Neural cell (in vitro differentiated cells): ENCODE measurements at regions not wholly inside any gene's neighbourhood (a gene's known extent, or its start where the extent isn't known, plus 50 kb on each side); places are given as distances from the start of the nearest gene placed in this dataset.

Experiments
- H2AFZ ChIP-seq: fragments of 200-600, 300-800 bp; sonication (generic), shearing (Covaris generic); 2 replicates; pipeline ENCODE4 v1.6.0; 2014; ENCODE audit warnings: low read depth, mild to moderate bottlenecking, antibody characterized with exemption, low read length, moderate library complexity
- H3F3A ChIP-seq: fragments of 200-600 bp; shearing (Covaris generic); 2 replicates; pipeline ENCODE4 v1.6.1; 2016; ENCODE audit warnings: mild to moderate bottlenecking, moderate library complexity, mixed read lengths, antibody characterized with exemption, low read length; ENCODE audit not compliant: insufficient read depth, poor library complexity, severe bottlenecking
- H3K27ac ChIP-seq: fragments of 200-600, 300-800 bp; sonication (generic), shearing (Covaris generic); 2 replicates; pipeline ENCODE4 v1.5.1; 2014; ENCODE audit warnings: mild to moderate bottlenecking, low read length, moderate library complexity
- H3K27me3 ChIP-seq: fragments of 300-800, 200-600 bp; sonication (generic), shearing (Covaris generic); 2 replicates; pipeline ENCODE4 v1.6.0; 2014; ENCODE audit warnings: mild to moderate bottlenecking, low read depth, low read length, moderate library complexity; ENCODE audit not compliant: insufficient read depth
- H3K36me3 ChIP-seq: fragments of 300-800, 200-600 bp; sonication (generic), shearing (Covaris generic); 2 replicates; pipeline ENCODE4 v1.5.1; 2014; ENCODE audit warnings: mild to moderate bottlenecking, antibody characterized with exemption, low read length, moderate library complexity; ENCODE audit not compliant: insufficient read depth
- H3K4me2 ChIP-seq: fragments of 300-800, 200-600 bp; sonication (generic), shearing (Covaris generic); 2 replicates; pipeline ENCODE4 v1.6.0; 2014; ENCODE audit warnings: mild to moderate bottlenecking, low read length
- H3K4me3 ChIP-seq: fragments of 300-800, 200-600 bp; sonication (generic), shearing (Covaris generic); 2 replicates; pipeline ENCODE4 v1.5.1; 2014; ENCODE audit warnings: mild to moderate bottlenecking, low read length, moderate library complexity
- H3K79me2 ChIP-seq: fragments of 200-600 bp; shearing (Covaris generic); replicated peaks from 2 replicates; pipeline ENCODE4 v1.6.0; 2014; ENCODE audit warnings: mild to moderate bottlenecking, low read length, moderate library complexity; ENCODE audit not compliant: insufficient read depth
- H3K9ac ChIP-seq: fragments of 300-800, 200-600 bp; sonication (generic), shearing (Covaris generic); 2 replicates; pipeline ENCODE4 v1.6.1; 2016; ENCODE audit warnings: mild to moderate bottlenecking, low read length, mixed read lengths
- H3K9me2 ChIP-seq: fragments of 200-600 bp; shearing (Covaris generic); 2 replicates; pipeline ENCODE4 v1.6.1; 2016; ENCODE audit warnings: mild to moderate bottlenecking, low read length, mixed read lengths; ENCODE audit not compliant: insufficient read depth
- H3K9me3 ChIP-seq: fragments of 200-600, 300-800 bp; sonication (generic), shearing (Covaris generic); 2 replicates; pipeline ENCODE4 v1.6.1; 2016; ENCODE audit warnings: mild to moderate bottlenecking, mixed run types, low read length, moderate library complexity, mixed read lengths
- H4K20me1 ChIP-seq: fragments of 200-600 bp; shearing (Covaris generic); 2 replicates; pipeline ENCODE4 v1.6.1; 2016; ENCODE audit warnings: mild to moderate bottlenecking, mixed run types; ENCODE audit not compliant: insufficient read depth
- EP300 ChIP-seq: fragments of 450-650 bp; conservative IDR thresholded peaks from 2 replicates; pipeline ENCODE4 v1.6.1; 2014; ENCODE audit warnings: antibody characterized with exemption, mild to moderate bottlenecking, moderate library complexity; ENCODE audit not compliant: poor library complexity, severe bottlenecking
- EZH2 ChIP-seq: fragments of 200-600, 300-800 bp; shearing (Covaris generic), sonication (generic); IDR thresholded peaks from 2 replicates; pipeline ENCODE4 v1.6.1; 2014; ENCODE audit warnings: antibody characterized with exemption, low read length, borderline replicate concordance, mild to moderate bottlenecking; ENCODE audit not compliant: insufficient read depth, poor library complexity, severe bottlenecking
- MXI1 ChIP-seq: fragments of 450-650 bp; conservative IDR thresholded peaks from 2 replicates; pipeline ENCODE4 v1.6.1; 2014; ENCODE audit warnings: antibody characterized with exemption, mild to moderate bottlenecking; ENCODE audit not compliant: poor library complexity, severe bottlenecking
- POLR2AphosphoS5 ChIP-seq: IDR thresholded peaks from 2 replicates; pipeline ENCODE4 v1.6.1; 2012
- RAD21 ChIP-seq: fragments of 450-650 bp; conservative IDR thresholded peaks from 2 replicates; pipeline ENCODE4 v1.6.1; 2014; ENCODE audit warnings: antibody characterized with exemption, mild to moderate bottlenecking, moderate library complexity
- SMC3 ChIP-seq: fragments of 450-650 bp; conservative IDR thresholded peaks from 2 replicates; pipeline ENCODE4 v1.6.1; 2014; ENCODE audit warnings: antibody characterized with exemption, mild to moderate bottlenecking, moderate library complexity; ENCODE audit not compliant: poor library complexity
- TAF1 ChIP-seq: IDR thresholded peaks from 2 replicates; pipeline ENCODE4 v1.6.1; 2012; ENCODE audit warnings: low read depth
- TF ChIP-seq, protein P1 (sequence below): IDR thresholded peaks from 2 replicates; pipeline ENCODE4 v1.6.1; 2012; ENCODE audit warnings: borderline replicate concordance
- TF ChIP-seq, protein P2 (sequence below): fragments of 450-650 bp; IDR thresholded peaks from 2 replicates; pipeline ENCODE4 v1.5.1; 2014; ENCODE audit warnings: antibody characterized with exemption, mild to moderate bottlenecking, moderate library complexity; ENCODE audit not compliant: poor library complexity, severe bottlenecking

GRCh38 chr13:61204025-61204424 lies 211.6 kb downstream of the PCDH20 start:
- Histone ChIP-seq H3K4me2 (no peak overlapping the region), H3F3A (no peaks in the 10 kb centered on the region), H2AFZ (no peak overlapping the region), H4K20me1 (no peaks in the 10 kb centered on the region), H3K9ac (no peak overlapping the region), H3K9me2 (no peaks in the 10 kb centered on the region), H3K36me3 (no peaks in the 10 kb centered on the region), H3K79me2 (no peaks in the 10 kb centered on the region), H3K27ac (no peak overlapping the region), H3K27me3 (no peaks in the 10 kb centered on the region), H3K9me3 (no peaks in the 10 kb centered on the region), H3K4me3 (no peak overlapping the region)
- TF ChIP-seq MXI1 (no peak), SMC3 (no peak), EP300 (no peak), RAD21 (no peak), POLR2AphosphoS5 (no peak), TAF1 (no peak), EZH2 (no peak)
- TF ChIP-seq, protein P1, sequence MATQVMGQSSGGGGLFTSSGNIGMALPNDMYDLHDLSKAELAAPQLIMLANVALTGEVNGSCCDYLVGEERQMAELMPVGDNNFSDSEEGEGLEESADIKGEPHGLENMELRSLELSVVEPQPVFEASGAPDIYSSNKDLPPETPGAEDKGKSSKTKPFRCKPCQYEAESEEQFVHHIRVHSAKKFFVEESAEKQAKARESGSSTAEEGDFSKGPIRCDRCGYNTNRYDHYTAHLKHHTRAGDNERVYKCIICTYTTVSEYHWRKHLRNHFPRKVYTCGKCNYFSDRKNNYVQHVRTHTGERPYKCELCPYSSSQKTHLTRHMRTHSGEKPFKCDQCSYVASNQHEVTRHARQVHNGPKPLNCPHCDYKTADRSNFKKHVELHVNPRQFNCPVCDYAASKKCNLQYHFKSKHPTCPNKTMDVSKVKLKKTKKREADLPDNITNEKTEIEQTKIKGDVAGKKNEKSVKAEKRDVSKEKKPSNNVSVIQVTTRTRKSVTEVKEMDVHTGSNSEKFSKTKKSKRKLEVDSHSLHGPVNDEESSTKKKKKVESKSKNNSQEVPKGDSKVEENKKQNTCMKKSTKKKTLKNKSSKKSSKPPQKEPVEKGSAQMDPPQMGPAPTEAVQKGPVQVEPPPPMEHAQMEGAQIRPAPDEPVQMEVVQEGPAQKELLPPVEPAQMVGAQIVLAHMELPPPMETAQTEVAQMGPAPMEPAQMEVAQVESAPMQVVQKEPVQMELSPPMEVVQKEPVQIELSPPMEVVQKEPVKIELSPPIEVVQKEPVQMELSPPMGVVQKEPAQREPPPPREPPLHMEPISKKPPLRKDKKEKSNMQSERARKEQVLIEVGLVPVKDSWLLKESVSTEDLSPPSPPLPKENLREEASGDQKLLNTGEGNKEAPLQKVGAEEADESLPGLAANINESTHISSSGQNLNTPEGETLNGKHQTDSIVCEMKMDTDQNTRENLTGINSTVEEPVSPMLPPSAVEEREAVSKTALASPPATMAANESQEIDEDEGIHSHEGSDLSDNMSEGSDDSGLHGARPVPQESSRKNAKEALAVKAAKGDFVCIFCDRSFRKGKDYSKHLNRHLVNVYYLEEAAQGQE = no peak
- TF ChIP-seq, protein P2, sequence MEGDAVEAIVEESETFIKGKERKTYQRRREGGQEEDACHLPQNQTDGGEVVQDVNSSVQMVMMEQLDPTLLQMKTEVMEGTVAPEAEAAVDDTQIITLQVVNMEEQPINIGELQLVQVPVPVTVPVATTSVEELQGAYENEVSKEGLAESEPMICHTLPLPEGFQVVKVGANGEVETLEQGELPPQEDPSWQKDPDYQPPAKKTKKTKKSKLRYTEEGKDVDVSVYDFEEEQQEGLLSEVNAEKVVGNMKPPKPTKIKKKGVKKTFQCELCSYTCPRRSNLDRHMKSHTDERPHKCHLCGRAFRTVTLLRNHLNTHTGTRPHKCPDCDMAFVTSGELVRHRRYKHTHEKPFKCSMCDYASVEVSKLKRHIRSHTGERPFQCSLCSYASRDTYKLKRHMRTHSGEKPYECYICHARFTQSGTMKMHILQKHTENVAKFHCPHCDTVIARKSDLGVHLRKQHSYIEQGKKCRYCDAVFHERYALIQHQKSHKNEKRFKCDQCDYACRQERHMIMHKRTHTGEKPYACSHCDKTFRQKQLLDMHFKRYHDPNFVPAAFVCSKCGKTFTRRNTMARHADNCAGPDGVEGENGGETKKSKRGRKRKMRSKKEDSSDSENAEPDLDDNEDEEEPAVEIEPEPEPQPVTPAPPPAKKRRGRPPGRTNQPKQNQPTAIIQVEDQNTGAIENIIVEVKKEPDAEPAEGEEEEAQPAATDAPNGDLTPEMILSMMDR = no peak

DNA sequence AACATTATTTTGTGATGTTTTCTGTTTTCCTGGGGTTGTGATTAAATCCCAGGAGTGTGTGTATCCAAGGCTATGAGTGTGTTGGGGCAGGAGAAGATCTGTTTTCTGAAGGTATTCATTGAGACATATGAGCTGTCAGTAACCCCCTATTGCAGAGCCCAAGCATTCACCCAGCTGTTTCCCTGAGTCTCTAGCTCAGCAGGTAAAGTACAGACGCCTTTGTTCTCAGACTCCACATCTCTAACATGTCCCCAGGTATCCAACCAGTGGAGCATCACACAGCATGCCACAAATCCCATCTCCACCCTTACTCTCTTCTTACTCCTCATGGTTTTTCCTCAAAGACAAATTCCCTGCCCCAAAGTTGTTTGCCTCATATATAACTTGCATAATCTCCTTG lies 213.6 kb downstream of the PCDH20 start:
- Histone ChIP-seq H3K79me2 (no peaks in the 10 kb centered on the region), H3K9ac (no peak overlapping the region), H3K36me3 (no peaks in the 10 kb centered on the region), H3K27me3 (no peaks in the 10 kb centered on the region), H3F3A (no peaks in the 10 kb centered on the region), H3K9me3 (no peaks in the 10 kb centered on the region), H3K9me2 (no peaks in the 10 kb centered on the region), H2AFZ (no peak overlapping the region), H3K27ac (no peak overlapping the region), H3K4me2 (no peak overlapping the region), H4K20me1 (no peaks in the 10 kb centered on the region), H3K4me3 (no peak overlapping the region)
- TF ChIP-seq, protein P1 = no peak
- TF ChIP-seq SMC3 (no peak), POLR2AphosphoS5 (no peak), EZH2 (no peak), RAD21 (no peak), TAF1 (no peak)
